RWPE2 (cell line): ENCODE measurements at regions not wholly inside any gene's neighbourhood (a gene's known extent, or its start where the extent isn't known, plus 50 kb on each side); places are given as distances from the start of the nearest gene placed in this dataset.

Experiments used
- ATAC-seq: fragments of 200-7000 bp; cut with Tn5 transposase; 3 replicates; pipeline ENCODE4 v1.9.1; 2021; ENCODE audit warnings: low read depth
- DNase-seq: peaks from one replicate; pipeline ENCODE4 v3.0.0-alpha.2; 2020; ENCODE audit warnings: low spot score
- H3K27ac ChIP-seq: fragments of 450-650 bp; 2 replicates; pipeline ENCODE4 v1.5.1; 2017; ENCODE audit warnings: mild to moderate bottlenecking; ENCODE audit not compliant: poor library complexity, severe bottlenecking
- H3K27me3 ChIP-seq: fragments of 250-450 bp; sonication (Bioruptor Pico); 2 replicates; pipeline ENCODE4 v1.5.1; 2021; ENCODE audit warnings: mild to moderate bottlenecking, moderate library complexity; ENCODE audit not compliant: insufficient read depth, poor library complexity, severe bottlenecking
- H3K36me3 ChIP-seq: fragments of 250-450 bp; sonication (Bioruptor Pico); 2 replicates; pipeline ENCODE4 v1.5.1; 2020; ENCODE audit warnings: low read depth, mild to moderate bottlenecking, moderate library complexity
- H3K4me1 ChIP-seq: fragments of 250-450 bp; sonication (Bioruptor Pico); 2 replicates; pipeline ENCODE4 v1.5.1; 2021; ENCODE audit warnings: mild to moderate bottlenecking, moderate library complexity; ENCODE audit not compliant: insufficient read depth, poor library complexity, severe bottlenecking
- H3K4me3 ChIP-seq: fragments of 250-450 bp; sonication (Bioruptor Pico); 2 replicates; pipeline ENCODE4 v1.5.1; 2021; ENCODE audit warnings: mild to moderate bottlenecking, moderate library complexity; ENCODE audit not compliant: severe bottlenecking
- H3K9me3 ChIP-seq: fragments of 250-450 bp; sonication (Bioruptor Pico); 2 replicates; pipeline ENCODE4 v1.5.1; 2021; ENCODE audit warnings: mild to moderate bottlenecking, moderate library complexity; ENCODE audit not compliant: severe bottlenecking
- CTCF ChIP-seq: fragments of 450-650 bp; IDR thresholded peaks from one replicate; pipeline ENCODE4 v1.5.1; 2017; ENCODE audit warnings: mild to moderate bottlenecking, moderate library complexity; ENCODE audit not compliant: poor library complexity, severe bottlenecking

- no peaks in the 10 kb centered on the region for H3K9me3 ChIP-seq
- H3K4me1 ChIP-seq: peaks cover 8% of the 10 kb centered on the region
- H3K27ac ChIP-seq: peak overlapping the region; percentile 67
- TF ChIP-seq CTCF: no peak
- DNase-seq: no peak
- H3K27me3 ChIP-seq: no peaks in the 10 kb centered on the region
- ATAC-seq: no peak
- peak overlapping the region; percentile 24 for H3K4me3 ChIP-seq
- H3K36me3 ChIP-seq: no peaks in the 10 kb centered on the region
Measured at GRCh38 chr5:173408946-173409345, 80.7 kb upstream of the STC2 start.

GRCh38 chr5:173399851-173400250, 71.6 kb upstream of the STC2 start:
- Histone ChIP-seq H3K4me1 (no peaks in the 10 kb centered on the region), H3K9me3 (no peaks in the 10 kb centered on the region), H3K36me3 (no peaks in the 10 kb centered on the region), H3K4me3 (no peak overlapping the region), H3K27ac (no peak overlapping the region), H3K27me3 (no peaks in the 10 kb centered on the region)
- no peak for TF ChIP-seq CTCF
- no peak for DNase-seq
- ATAC-seq: no peak

GRCh38 chr5:173397516-173397915, 69.3 kb upstream of the STC2 start:
- Histone ChIP-seq H3K9me3 (no peaks in the 10 kb centered on the region), H3K36me3 (no peaks in the 10 kb centered on the region), H3K4me3 (no peak overlapping the region), H3K27me3 (no peaks in the 10 kb centered on the region), H3K27ac (no peak overlapping the region), H3K4me1 (no peaks in the 10 kb centered on the region)
- TF ChIP-seq CTCF: no peak
- DNase-seq (no peak), ATAC-seq (no peak)

- H3K9me3 ChIP-seq: no peaks in the 10 kb centered on the region
- no peaks in the 10 kb centered on the region for H3K36me3 ChIP-seq
- H3K4me1 ChIP-seq: no peaks in the 10 kb centered on the region
- TF ChIP-seq CTCF: no peak
- ATAC-seq (peak; percentile 56; the same call in 2 of the 3 replicates), DNase-seq (no peak)
- no peaks in the 10 kb centered on the region for H3K27me3 ChIP-seq
- H3K27ac ChIP-seq: no peak overlapping the region
- no peak overlapping the region for H3K4me3 ChIP-seq
Measured at GRCh38 chr5:173396311-173396993, 68.2 kb upstream of the STC2 start.

DNA sequence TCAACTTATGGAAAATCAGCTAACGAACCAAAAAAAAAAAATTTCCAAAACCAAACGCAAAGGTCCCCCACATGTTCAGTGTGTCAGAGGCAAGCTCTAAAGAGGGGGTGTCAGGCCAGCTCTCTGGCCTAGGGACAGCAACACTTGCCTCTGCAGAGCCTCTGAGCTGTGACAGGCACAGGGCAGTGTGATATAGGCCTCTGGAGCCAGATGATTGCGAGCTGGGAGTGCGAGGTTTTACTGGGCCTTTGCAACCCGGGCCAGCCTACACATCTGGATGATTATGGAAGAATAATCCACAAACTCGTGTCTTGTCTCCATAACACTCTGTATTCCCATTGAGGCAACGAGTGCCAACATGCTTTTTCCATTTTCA, 67.7 kb upstream of the STC2 start:
- Histone ChIP-seq H3K4me1 (no peaks in the 10 kb centered on the region), H3K4me3 (no peak overlapping the region), H3K36me3 (no peaks in the 10 kb centered on the region), H3K27ac (no peak overlapping the region), H3K9me3 (no peaks in the 10 kb centered on the region), H3K27me3 (no peaks in the 10 kb centered on the region)
- ATAC-seq (no peak), DNase-seq (no peak)
- TF ChIP-seq CTCF: no peak
